Right hindlimb (tissue), 1 donor: ENCODE measurements at regions not wholly inside any gene's neighbourhood (a gene's known extent, or its start where the extent isn't known, plus 50 kb on each side); places are given as distances from the start of the nearest gene placed in this dataset.

Experiments
- DNase-seq: peaks from one replicate; pipeline ENCODE4 v3.0.0-alpha.2; 2018

DNA sequence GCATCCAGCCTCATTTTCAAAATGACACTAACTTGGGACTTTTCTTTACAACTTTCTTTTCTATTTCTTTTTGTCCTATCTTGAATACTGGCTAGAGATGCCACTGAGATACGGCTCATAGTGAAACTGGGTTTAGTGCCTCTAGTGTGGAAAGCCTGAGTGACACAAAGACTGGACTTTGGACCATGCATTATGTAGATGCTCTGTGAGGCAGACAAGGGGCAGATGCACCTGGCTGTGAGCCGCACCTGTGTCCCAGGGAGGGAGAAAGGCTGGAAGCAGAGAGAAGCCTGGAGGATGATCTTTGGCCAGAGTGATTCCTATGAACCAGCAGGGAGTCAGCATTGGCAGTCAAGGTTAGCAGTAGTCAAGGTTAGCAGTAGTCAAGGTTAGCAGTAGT lies 852.3 kb upstream of the TMEM132C start:
- no peak for DNase-seq

DNA sequence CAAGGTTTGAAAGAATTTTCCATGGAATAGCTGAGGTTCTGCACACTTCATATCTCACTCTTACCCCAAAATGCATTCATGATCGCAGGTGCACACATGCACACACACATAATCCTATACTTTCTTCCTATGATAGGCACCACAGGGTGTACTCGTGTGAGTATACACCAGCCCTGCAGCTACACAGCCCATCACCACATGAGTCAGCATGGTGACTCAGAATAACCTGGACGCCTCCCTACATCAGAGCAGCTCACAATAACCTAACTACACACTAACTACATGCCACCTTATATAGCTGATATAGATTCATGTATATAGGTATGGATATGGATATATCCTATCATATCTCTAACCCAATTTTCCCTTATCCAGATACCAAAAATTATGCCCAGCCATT lies 850.2 kb upstream of the TMEM132C start:
- DNase-seq: no peak

GRCh38 chr12:127419111-127419510 lies 847.9 kb upstream of the TMEM132C start:
- no peak for DNase-seq

DNA sequence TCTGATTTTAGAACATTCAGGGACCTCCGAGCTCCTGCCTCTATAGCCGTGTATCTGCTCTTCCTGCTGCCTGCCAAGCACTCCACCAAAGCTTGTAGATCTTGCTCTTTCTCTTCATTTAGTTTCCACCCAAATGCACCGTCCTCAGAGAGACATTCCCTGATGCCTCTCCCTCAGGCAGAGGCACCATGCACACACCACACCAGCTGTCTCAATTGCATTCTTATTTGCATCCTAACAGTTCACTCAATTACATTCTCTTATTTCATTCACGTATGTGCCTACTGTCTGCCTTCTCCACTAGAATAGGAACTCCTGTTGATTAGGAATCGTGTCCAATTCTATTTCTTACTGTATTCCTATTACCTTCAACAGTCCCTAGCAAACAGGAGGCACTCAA lies 845.4 kb upstream of the TMEM132C start:
- no peak for DNase-seq

DNA sequence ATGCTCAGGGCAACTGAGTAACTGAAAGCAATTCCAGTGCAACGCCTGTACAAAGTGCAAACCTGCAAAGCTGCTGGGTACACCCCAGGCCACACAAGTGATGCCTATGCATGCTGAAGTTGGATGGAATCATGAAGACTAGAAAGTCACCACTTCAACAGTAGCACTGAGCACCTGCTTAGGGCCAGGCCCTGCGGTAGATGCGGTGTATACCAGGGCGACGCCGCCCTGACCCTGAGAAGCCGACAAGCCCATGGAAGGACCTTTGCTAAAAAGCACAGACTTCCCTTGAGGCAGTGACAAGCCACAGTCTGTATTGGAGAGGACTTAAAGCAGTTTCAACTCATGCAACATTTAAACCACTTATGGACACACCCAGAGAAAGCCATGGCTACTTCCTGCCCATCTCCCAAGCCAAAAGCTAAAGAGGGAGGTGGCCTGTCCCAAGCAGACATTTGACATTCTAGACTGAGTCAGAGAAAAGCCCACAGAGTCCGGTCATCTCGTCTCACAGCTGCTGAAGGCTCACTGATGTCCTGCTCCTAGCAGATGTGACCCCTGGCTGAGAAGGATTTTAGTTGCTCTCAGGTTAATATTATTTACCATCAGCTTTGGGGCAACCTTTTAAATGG lies 843.9 kb upstream of the TMEM132C start:
- no peak for DNase-seq

DNA sequence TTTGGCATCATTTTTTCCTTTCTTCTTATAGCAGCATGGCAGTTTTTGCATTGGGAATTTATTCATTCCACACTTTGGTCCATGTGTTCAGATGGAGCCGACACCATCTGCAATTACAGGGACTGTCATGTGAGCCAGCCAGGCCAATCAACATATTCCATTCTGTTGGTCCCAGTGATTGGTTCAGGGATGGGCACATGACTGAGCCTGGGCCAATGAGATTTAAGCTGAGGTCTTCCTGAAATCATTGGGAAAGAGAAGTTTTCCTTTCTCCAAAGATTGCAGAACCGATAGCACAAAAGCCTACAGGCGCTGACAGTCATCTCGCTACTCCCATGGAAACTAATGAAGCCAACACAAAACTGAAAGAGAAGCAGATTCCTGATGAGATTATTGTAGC lies 841.5 kb upstream of the TMEM132C start:
- no peak for DNase-seq

DNA sequence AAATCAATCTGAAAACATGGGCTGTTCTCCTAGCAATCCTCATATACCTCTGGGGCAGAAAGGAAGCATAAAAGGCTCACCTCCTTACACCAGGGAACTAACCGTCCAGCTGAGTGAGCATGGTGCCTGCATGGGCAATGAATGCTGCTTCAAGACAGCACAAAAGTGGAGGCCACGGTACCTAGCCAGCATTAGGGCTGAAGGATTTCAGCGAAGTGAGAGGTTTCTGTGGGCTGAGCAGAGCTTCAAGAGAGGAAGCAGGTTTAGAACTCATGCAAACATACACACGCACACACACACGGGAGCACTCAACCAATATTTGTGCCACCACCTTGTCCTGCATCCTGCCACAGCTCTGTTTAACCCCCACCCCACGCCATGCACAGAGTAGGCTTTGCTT lies 838.5 kb upstream of the TMEM132C start:
- DNase-seq: no peak

DNA sequence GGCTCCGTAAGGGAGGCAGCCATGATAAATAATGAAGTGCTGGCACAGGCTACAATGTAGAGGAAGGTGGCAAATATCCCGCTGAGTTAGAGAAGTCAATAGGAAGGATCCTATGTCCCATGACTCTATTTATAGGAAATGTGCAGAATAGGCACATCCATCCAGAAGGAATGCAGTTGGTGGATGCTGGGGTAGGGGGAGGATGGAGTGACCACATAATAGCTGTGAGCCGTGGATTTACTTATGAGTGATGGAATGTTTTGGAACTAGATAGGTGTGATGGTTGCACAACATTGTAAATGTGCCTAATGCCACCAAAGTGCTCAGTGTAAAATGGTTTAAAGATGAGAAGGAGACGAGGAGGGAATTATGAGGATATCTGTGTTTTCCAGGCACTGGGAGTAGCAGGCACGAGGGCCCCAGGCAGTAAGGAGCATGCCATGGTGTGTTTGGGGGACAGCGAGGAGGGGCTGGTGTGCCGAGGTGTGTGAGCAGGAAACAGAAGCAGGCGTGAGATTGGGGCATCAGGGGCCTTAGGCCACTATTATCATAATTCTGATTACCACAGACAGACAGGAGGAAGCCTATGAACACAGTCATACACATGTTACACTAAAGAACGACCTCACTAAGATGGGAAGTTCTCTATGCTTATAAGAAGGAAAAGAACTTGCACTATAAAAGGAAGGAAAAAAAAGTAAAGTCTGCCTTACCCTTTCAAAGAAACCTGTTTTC lies 837.3 kb upstream of the TMEM132C start:
- no peak for DNase-seq

GRCh38 chr12:127430401-127430800 lies 836.6 kb upstream of the TMEM132C start:
- DNase-seq: no peak

DNA sequence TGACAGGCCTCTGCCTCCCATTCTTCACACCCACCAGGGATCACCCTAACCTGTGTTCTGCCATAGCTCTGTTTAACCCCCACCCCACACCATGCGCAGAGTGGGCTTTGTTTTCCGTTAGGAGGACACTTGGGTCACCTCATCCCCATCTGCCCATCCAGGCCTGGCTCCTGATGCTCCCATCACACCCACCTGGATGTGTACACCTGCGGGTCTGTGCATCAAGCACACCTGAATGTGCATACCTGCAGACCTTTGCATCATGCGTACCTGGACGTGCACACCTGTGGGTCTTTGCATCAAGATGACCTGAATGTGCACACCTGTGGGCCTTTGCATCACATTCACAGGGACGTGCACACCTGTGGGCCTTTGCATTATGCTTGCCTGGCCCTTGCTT lies 835.8 kb upstream of the TMEM132C start:
- no peak for DNase-seq

DNA sequence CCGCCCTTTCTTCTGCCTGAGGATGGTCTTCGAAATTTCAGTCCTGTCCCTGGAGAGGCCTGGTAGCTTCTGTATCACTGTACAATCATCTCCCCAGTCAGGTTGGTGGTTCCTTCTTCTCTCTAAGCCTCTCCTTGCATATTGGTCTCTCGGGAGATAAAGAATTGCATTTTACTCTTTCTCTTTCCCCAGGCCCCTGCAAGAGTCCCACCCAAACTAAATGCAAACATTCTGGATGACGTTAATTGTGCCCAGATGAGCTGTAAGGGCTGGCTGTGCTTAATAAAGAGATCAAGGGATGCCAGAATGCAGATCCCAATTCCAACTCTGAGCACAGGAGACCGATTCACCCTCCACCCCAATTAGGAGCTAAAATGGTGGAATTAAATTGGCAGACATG lies 835.4 kb upstream of the TMEM132C start:
- DNase-seq: no peak

GRCh38 chr12:127435439-127435838 lies 831.5 kb upstream of the TMEM132C start:
- no peak for DNase-seq

DNA sequence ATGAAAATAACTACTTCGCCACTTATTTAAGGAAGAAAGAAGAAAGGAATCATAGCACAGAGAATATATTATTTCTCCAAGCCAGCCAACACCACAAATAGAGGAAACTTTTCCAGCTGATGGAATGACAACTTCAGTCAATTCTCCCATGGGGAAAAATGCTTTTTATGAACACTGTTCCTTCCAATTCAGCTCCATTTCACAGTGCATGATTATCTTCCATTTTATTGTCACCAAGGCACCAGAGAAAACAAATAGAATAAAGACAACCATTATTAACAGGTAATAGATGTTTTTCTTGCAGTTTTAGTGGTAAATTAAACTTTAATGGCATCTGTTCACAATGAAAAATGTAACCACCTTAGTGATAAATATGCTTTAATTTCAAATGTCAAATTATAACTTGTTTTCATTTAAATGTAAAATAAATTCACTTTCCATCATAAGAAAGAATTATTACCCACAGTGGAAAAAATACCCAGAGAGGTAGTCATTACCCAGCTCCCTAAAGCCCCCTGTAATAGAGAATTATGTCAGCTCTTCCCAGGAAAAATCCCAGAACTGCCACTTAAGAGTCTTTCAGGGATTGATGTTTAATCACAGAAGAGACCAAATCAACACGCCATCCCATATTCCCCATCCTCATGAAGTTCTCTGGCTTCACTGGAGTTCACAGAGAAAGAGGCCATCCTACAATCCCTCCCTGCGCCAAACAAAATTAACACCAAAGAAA lies 828.3 kb upstream of the TMEM132C start:
- DNase-seq: no peak

DNA sequence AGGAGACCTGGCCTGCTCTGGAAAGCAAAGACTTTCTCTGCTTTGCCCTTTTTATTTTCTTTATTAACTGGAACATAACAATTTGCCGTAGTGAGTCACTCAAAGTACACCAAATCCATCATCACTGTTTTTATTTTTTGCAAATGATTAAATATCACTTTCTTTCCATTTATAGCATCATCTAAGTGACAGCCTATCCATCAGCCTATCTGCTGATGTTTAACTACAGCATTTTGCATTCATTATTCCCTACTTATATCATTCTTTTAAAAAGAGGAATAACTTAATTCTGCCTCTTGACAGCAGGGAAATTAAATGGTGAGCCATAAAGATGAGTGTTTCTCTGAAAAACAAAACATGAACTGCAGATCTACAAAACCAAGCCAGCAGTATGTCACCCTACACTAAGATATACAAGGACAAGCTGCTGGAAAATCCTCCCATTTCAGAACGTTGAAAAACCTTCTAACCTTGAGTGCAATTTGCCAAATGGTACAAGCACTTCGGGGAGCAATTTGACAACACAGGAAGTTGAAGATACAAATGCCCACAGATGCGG lies 821.3 kb upstream of the TMEM132C start:
- DNase-seq: no peak

DNA sequence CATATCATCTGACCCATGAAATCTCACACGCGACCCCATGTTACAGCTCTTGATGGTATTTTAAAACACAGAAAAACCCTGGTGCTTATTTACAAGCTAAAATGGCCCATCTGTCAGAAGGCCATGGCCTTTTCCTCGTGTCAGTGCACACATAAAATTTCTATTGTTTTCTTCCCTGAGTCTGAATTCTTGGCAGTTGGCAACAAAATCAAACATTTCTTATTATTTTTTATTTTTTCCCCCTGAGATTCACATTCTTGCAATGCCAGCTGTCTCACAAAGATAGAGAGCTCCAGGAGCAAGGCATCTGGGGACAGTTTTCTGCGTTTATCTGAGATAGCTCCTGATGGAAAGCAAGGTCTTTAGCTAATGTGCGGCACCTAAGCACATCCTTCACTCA lies 818.1 kb upstream of the TMEM132C start:
- no peak for DNase-seq

DNA sequence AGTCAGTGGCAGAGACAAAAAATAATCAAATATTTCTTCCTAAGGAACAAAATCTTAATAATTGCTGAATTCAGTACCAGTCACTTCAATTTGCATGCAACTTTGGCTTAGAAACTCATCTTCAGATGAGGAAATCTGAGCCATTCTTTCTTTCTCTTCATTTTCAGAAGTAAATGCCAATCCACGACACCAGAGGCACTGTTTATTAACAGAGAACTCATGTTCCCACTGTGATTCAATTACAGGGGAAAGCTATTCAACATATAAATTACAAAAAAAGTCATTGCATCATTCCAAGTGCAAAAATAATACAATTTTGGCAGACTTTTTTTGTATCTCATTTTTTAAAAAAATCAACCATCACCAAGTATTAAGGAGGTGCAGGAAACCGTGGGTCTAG lies 816.1 kb upstream of the TMEM132C start:
- DNase-seq: no peak

DNA sequence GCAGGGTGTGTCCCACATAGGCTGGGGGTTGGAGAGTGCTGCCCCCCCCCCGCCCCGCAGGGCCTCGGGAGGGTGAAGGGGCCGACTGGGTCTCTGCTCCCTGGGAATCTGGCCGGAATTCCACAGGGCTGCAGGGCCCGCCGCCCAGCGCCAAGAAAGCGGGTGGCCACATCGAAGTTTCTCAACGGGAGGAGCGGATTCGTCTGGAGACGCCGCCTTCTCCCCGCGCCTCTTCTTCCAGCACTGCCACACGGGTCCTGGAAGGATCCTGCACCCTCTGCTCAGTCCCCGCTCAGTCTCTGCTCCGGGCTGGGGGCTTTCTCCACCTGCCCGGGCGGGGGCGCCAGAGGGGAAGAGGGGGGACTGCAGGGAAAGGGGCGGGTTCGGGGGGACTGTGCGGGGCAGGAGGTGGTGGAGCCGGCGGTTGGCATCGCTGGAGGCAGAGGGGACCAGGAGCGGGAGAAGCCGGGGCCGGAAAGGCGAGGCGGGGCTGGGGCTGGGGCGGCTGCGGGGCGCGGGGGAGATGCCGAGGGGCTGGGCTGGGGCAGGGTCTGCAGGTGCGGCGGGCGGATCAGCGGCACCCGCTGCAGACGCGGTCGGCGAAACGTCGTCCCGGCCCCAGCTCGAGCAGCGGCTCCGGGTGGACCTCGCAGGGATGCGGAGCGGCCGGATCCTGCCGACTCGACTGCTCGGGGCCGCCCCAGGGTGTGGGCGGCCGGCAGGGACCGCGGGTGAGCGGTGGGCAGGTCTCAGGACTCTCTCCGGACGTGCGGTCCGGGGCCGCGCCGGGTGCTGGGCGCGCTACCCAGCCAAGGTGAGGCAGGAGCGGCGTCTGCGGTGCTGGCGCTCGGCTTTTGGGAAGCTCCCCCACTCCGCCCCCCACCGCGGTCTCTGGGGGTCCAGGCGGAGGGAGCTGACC lies 811.4 kb upstream of the TMEM132C start:
- no peak for DNase-seq

DNA sequence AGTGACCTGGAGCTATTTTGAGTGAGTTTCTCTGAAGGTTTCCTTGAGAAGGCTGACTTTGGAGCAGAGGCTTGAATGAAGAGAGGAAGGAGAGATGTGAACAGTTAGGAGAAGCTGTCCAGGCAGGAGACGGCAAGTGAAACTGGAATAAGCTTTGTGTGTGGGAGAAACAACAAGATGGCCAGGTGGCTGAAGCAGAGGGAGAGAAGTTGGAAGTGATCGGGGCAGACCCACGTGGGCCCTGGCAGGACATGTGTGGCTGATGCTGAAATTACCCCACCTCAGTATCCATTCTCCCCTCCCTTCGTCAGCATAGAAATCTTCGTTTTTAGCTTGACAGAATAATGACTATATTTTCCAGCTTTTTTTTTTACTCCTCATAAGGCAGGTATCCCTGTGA lies 809.2 kb upstream of the TMEM132C start:
- DNase-seq: no peak

- DNase-seq: no peak
These were observed 807.8 kb upstream of the TMEM132C start for GRCh38 chr12:127459166-127459565.

DNA sequence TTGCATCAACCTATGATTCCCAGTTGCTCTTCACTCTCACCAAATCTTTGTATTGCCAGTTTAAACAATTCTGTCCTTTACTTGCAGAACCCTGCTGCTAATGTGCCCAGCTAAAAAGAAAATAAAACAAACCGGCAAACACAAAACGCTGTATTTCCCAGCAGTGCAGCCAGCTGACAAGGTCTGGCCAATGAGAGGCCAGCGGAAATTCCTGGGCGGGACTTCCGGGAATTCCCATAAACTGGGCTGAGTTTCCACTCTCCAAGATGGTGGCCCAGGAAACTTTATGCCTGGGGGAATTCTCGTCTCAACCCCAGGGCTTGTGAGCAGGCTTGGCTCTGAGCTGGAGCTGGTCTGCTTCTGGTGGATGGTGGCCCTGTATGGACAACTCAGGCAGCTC lies 807.3 kb upstream of the TMEM132C start:
- DNase-seq: no peak

- DNase-seq: no peak
These were observed 803.7 kb upstream of the TMEM132C start for GRCh38 chr12:127463237-127463636.

DNA sequence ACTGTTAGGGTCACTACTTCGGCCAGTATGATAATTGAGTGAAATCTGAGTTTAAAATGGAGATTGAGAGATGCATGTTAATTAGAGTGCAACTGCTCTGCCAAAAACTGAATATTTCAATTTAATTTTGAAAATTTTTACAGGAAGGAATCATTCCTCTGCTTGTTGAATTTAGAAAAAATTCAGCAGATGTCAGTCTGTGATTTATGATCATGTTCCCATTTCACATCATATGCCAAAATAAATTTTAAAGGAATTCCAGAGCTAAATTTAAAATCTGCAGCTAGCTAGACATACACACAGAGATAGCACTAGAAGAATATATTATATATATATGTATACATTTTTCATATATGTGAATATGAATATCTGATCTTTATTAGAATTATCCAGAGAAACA lies 797.6 kb upstream of the TMEM132C start:
- no peak for DNase-seq

DNA sequence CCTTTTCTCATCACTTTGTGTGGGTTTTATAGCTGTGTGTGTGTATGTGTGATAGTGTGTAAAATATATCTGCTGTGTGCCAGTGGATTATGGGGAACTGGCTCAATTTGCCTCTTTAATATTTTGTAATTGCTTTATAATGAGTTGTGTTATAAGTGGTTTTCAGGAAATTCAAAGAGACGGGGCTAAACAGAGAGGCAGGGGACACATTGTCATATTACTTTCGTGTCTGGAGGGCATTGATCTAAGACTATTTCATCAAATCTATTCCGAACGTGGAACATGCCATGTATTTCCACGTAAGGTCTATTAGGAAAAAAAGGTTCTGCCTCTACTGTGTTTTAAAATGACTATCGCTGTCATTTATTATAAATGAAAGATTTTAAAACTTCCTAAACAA lies 793.2 kb upstream of the TMEM132C start:
- no peak for DNase-seq
